ENCODE measurements at regions not wholly inside any gene's neighbourhood (a gene's known extent, or its start where the extent isn't known, plus 50 kb on each side); places are given as distances from the start of the nearest gene placed in this dataset.
A peak's percentile ranks its signal among the peaks of the same experiment; 100 is the strongest.

GRCh38 chr15:96576596-96576995 is 246.1 kb downstream of the NR2F2 start:
- Histone ChIP-seq H3K27me3 (ENCODE audit: control insufficient read depth in 3 of 3, insufficient read depth in 3 of 3, low read length in 3 of 3) (no peaks in the 10 kb centered on the region), H3K9me3 (ENCODE audit: control insufficient read depth in 2 of 2, insufficient read depth in 1 of 2, low read depth in 1 of 2, low read length in 1 of 2) (no peaks in the 10 kb centered on the region)
- no peak for FAIRE-seq

GRCh38 chr15:96578393-96578792 is 247.9 kb downstream of the NR2F2 start:
- Histone ChIP-seq H3K36me3 (ENCODE audit: control insufficient read depth in 3 of 3, insufficient read depth in 2 of 3, low read depth in 1 of 3, low read length in 3 of 3) (no peaks in the 10 kb centered on the region), H3K4me1 (ENCODE audit: control insufficient read depth in 3 of 3, insufficient read depth in 2 of 3, low read depth in 1 of 3, low read length in 2 of 3) (no peaks in the 10 kb centered on the region), H3K27me3 (ENCODE audit: control insufficient read depth in 3 of 3, insufficient read depth in 3 of 3, low read length in 3 of 3) (no peaks in the 10 kb centered on the region), H3K9me3 (ENCODE audit: control insufficient read depth in 2 of 2, insufficient read depth in 1 of 2, low read depth in 1 of 2, low read length in 1 of 2) (no peaks in the 10 kb centered on the region), H3K27ac (ENCODE audit: low read depth in 1 of 3, low read length in 2 of 3) (no peak overlapping the region), H3K4me3 (ENCODE audit: low read depth in 1 of 3, low read length in 3 of 3) (no peak overlapping the region)
- DNase-seq, result no peak
- 65 to 74% (median 66%) methylated on average over 5 of the region's 5 CpGs for WGBS, 3 donors
- FAIRE-seq, result no peak

More at GRCh38 chr15:96576596-96576995, 246.1 kb downstream of the NR2F2 start:
- Histone ChIP-seq H3K27ac (ENCODE audit: low read depth in 1 of 3, low read length in 2 of 3) (no peak overlapping the region), H3K36me3 (ENCODE audit: control insufficient read depth in 3 of 3, insufficient read depth in 2 of 3, low read depth in 1 of 3, low read length in 3 of 3) (no peaks in the 10 kb centered on the region), H3K4me1 (ENCODE audit: control insufficient read depth in 3 of 3, insufficient read depth in 2 of 3, low read depth in 1 of 3, low read length in 2 of 3) (no peaks in the 10 kb centered on the region), H3K4me3 (ENCODE audit: low read depth in 1 of 3, low read length in 3 of 3) (no peak overlapping the region)
- WGBS, 3 donors, result 58 to 74% (median 60%) methylated on average over 6 of the region's 6 CpGs
- no peak for DNase-seq

- Histone ChIP-seq H3K36me3 (ENCODE audit: control insufficient read depth in 3 of 3, insufficient read depth in 2 of 3, low read depth in 1 of 3, low read length in 3 of 3) (no peaks in the 10 kb centered on the region), H3K27me3 (ENCODE audit: control insufficient read depth in 3 of 3, insufficient read depth in 3 of 3, low read length in 3 of 3) (peaks cover 0 to 1% (median 0%) of the 10 kb centered on the region in 3 donors), H3K9me3 (ENCODE audit: control insufficient read depth in 2 of 2, insufficient read depth in 1 of 2, low read depth in 1 of 2, low read length in 1 of 2) (no peaks in the 10 kb centered on the region), H3K27ac (ENCODE audit: low read depth in 1 of 3, low read length in 2 of 3) (no peak overlapping the region), H3K4me3 (ENCODE audit: low read depth in 1 of 3, low read length in 3 of 3) (no peak overlapping the region), H3K4me1 (ENCODE audit: control insufficient read depth in 3 of 3, insufficient read depth in 2 of 3, low read depth in 1 of 3, low read length in 2 of 3) (no peaks in the 10 kb centered on the region)
- FAIRE-seq (no peak), DNase-seq (no peak)
- 81 to 89% (median 83%) methylated on average over 11 of the region's 11 CpGs for WGBS, 3 donors
Observed at GRCh38 chr15:96581371-96581770, 250.9 kb downstream of the NR2F2 start.

- no peak for DNase-seq
- H3K27ac ChIP-seq (ENCODE audit: low read depth in 1 of 3, low read length in 2 of 3), result no peak overlapping the region
Observed at GRCh38 chr15:96582473-96582872, 252.0 kb downstream of the NR2F2 start.

GRCh38 chr15:96583671-96584070 is 253.2 kb downstream of the NR2F2 start:
- WGBS, 3 donors, result 69 to 84% (median 80%) methylated on average over 2 of the region's 2 CpGs
- no peak for DNase-seq
- H3K36me3 ChIP-seq (ENCODE audit: control insufficient read depth in 3 of 3, insufficient read depth in 2 of 3, low read depth in 1 of 3, low read length in 3 of 3), result no peaks in the 10 kb centered on the region
- FAIRE-seq, result no peak
- no peaks in the 10 kb centered on the region for H3K9me3 ChIP-seq (ENCODE audit: control insufficient read depth in 2 of 2, insufficient read depth in 1 of 2, low read depth in 1 of 2, low read length in 1 of 2)
- no peak overlapping the region for H3K27ac ChIP-seq (ENCODE audit: low read depth in 1 of 3, low read length in 2 of 3)
- H3K4me3 ChIP-seq (ENCODE audit: low read depth in 1 of 3, low read length in 3 of 3), result no peak overlapping the region
- H3K27me3 ChIP-seq (ENCODE audit: control insufficient read depth in 3 of 3, insufficient read depth in 3 of 3, low read length in 3 of 3), result peaks cover 0 to 1% (median 0%) of the 10 kb centered on the region in 3 donors
- no peaks in the 10 kb centered on the region for H3K4me1 ChIP-seq (ENCODE audit: control insufficient read depth in 3 of 3, insufficient read depth in 2 of 3, low read depth in 1 of 3, low read length in 2 of 3)

More at GRCh38 chr15:96582473-96582872, 252.0 kb downstream of the NR2F2 start:
- H3K36me3 ChIP-seq (ENCODE audit: control insufficient read depth in 3 of 3, insufficient read depth in 2 of 3, low read depth in 1 of 3, low read length in 3 of 3), result no peaks in the 10 kb centered on the region
- no peaks in the 10 kb centered on the region for H3K9me3 ChIP-seq (ENCODE audit: control insufficient read depth in 2 of 2, insufficient read depth in 1 of 2, low read depth in 1 of 2, low read length in 1 of 2)
- H3K4me1 ChIP-seq (ENCODE audit: control insufficient read depth in 3 of 3, insufficient read depth in 2 of 3, low read depth in 1 of 3, low read length in 2 of 3), result no peaks in the 10 kb centered on the region
- peaks cover 0 to 1% (median 0%) of the 10 kb centered on the region in 3 donors for H3K27me3 ChIP-seq (ENCODE audit: control insufficient read depth in 3 of 3, insufficient read depth in 3 of 3, low read length in 3 of 3)
- H3K4me3 ChIP-seq (ENCODE audit: low read depth in 1 of 3, low read length in 3 of 3), result no peak overlapping the region
- no peak for FAIRE-seq
- WGBS, 3 donors, result 81 to 88% (median 87%) methylated on average over 11 of the region's 11 CpGs

- H3K4me3 ChIP-seq (ENCODE audit: low read depth in 1 of 3, low read length in 3 of 3), result no peak overlapping the region
- no peak for FAIRE-seq
- WGBS, 3 donors, result 39 to 52% (median 49%) methylated on average over 9 of the region's 9 CpGs
- DNase-seq, result peak in 1 of 2 donors; percentile 15
- H3K27ac ChIP-seq (ENCODE audit: low read depth in 1 of 3, low read length in 2 of 3), result no peak overlapping the region
- no peaks in the 10 kb centered on the region for H3K36me3 ChIP-seq (ENCODE audit: control insufficient read depth in 3 of 3, insufficient read depth in 2 of 3, low read depth in 1 of 3, low read length in 3 of 3)
- H3K9me3 ChIP-seq (ENCODE audit: control insufficient read depth in 2 of 2, insufficient read depth in 1 of 2, low read depth in 1 of 2, low read length in 1 of 2), result no peaks in the 10 kb centered on the region
- H3K27me3 ChIP-seq (ENCODE audit: control insufficient read depth in 3 of 3, insufficient read depth in 3 of 3, low read length in 3 of 3), result peaks cover 0 to 2% (median 1%) of the 10 kb centered on the region in 3 donors
- no peaks in the 10 kb centered on the region for H3K4me1 ChIP-seq (ENCODE audit: control insufficient read depth in 3 of 3, insufficient read depth in 2 of 3, low read depth in 1 of 3, low read length in 2 of 3)
Observed at GRCh38 chr15:96585484-96586386, 255.2 kb downstream of the NR2F2 start.

GRCh38 chr15:96586901-96587300 is 256.4 kb downstream of the NR2F2 start:
- no peak for DNase-seq
- no peaks in the 10 kb centered on the region for H3K36me3 ChIP-seq (ENCODE audit: control insufficient read depth in 3 of 3, insufficient read depth in 2 of 3, low read depth in 1 of 3, low read length in 3 of 3)
- H3K9me3 ChIP-seq (ENCODE audit: control insufficient read depth in 2 of 2, insufficient read depth in 1 of 2, low read depth in 1 of 2, low read length in 1 of 2), result no peaks in the 10 kb centered on the region
- H3K27me3 ChIP-seq (ENCODE audit: control insufficient read depth in 3 of 3, insufficient read depth in 3 of 3, low read length in 3 of 3), result peaks cover 0 to 4% (median 3%) of the 10 kb centered on the region in 3 donors
- H3K4me3 ChIP-seq (ENCODE audit: low read depth in 1 of 3, low read length in 3 of 3), result no peak overlapping the region
- 74 to 83% (median 81%) methylated on average over 4 of the region's 4 CpGs for WGBS, 3 donors
- H3K4me1 ChIP-seq (ENCODE audit: control insufficient read depth in 3 of 3, insufficient read depth in 2 of 3, low read depth in 1 of 3, low read length in 2 of 3), result no peaks in the 10 kb centered on the region
- FAIRE-seq, result no peak
- no peak overlapping the region for H3K27ac ChIP-seq (ENCODE audit: low read depth in 1 of 3, low read length in 2 of 3)

GRCh38 chr15:96589864-96590263 is 259.4 kb downstream of the NR2F2 start:
- no peak for DNase-seq
- Histone ChIP-seq H3K4me1 (ENCODE audit: control insufficient read depth in 3 of 3, insufficient read depth in 2 of 3, low read depth in 1 of 3, low read length in 2 of 3) (no peaks in the 10 kb centered on the region), H3K36me3 (ENCODE audit: control insufficient read depth in 3 of 3, insufficient read depth in 2 of 3, low read depth in 1 of 3, low read length in 3 of 3) (no peaks in the 10 kb centered on the region), H3K9me3 (ENCODE audit: control insufficient read depth in 2 of 2, insufficient read depth in 1 of 2, low read depth in 1 of 2, low read length in 1 of 2) (no peaks in the 10 kb centered on the region), H3K4me3 (ENCODE audit: low read depth in 1 of 3, low read length in 3 of 3) (no peak overlapping the region), H3K27me3 (ENCODE audit: control insufficient read depth in 3 of 3, insufficient read depth in 3 of 3, low read length in 3 of 3) (peaks cover 0 to 4% (median 2%) of the 10 kb centered on the region in 3 donors), H3K27ac (ENCODE audit: low read depth in 1 of 3, low read length in 2 of 3) (no peak overlapping the region)
- WGBS, 3 donors, result 55 to 62% (median 61%) methylated on average over 3 of the region's 3 CpGs
- FAIRE-seq, result no peak

All from small intestine (tissue), 7 donors.